Smooth muscle cell (in vitro differentiated cells): ENCODE measurements at regions not wholly inside any gene's neighbourhood (a gene's known extent, or its start where the extent isn't known, plus 50 kb on each side); places are given as distances from the start of the nearest gene placed in this dataset.

Experiments used
- DNase-seq: peaks from one replicate; lab custom pipeline; 2025; ENCODE audit not compliant: unreplicated experiment; lab: John Stamatoyannopoulos, UW
- H2AFZ ChIP-seq: fragments of 200-600 bp; sonication (generic); 2 replicates; pipeline ENCODE4 v1.6.0; 2016; ENCODE audit warnings: antibody characterized with exemption, low read depth, mild to moderate bottlenecking
- H3F3A ChIP-seq: fragments of 200-600 bp; sonication (generic); 2 replicates; pipeline ENCODE4 v1.6.0; 2017; ENCODE audit warnings: antibody characterized with exemption, low read depth
- H3K27ac ChIP-seq: fragments of 200-600 bp; sonication (generic); 2 replicates; pipeline ENCODE4 v1.5.1; 2016; ENCODE audit warnings: low read depth, mild to moderate bottlenecking
- H3K27me3 ChIP-seq: fragments of 200-600 bp; sonication (generic); 2 replicates; pipeline ENCODE4 v1.6.1; 2016; ENCODE audit warnings: low read depth, mild to moderate bottlenecking
- H3K36me3 ChIP-seq: fragments of 200-600 bp; sonication (generic); 2 replicates; pipeline ENCODE4 v1.5.1; 2016; ENCODE audit warnings: low read depth
- H3K4me1 ChIP-seq: fragments of 200-600 bp; sonication (generic); 2 replicates; pipeline ENCODE4 v1.5.1; 2016; ENCODE audit warnings: low read depth
- H3K4me2 ChIP-seq: fragments of 200-600 bp; sonication (generic); 2 replicates; pipeline ENCODE4 v1.6.0; 2016; ENCODE audit warnings: mild to moderate bottlenecking
- H3K4me3 ChIP-seq: fragments of 200-600 bp; sonication (generic); 2 replicates; pipeline ENCODE4 v1.5.1; 2016; ENCODE audit warnings: mild to moderate bottlenecking
- H3K79me2 ChIP-seq: fragments of 200-600 bp; sonication (generic); 2 replicates; pipeline ENCODE4 v1.6.0; 2016; ENCODE audit warnings: low read depth, mild to moderate bottlenecking
- H3K9ac ChIP-seq: fragments of 200-600 bp; sonication (generic); 2 replicates; pipeline ENCODE4 v1.6.0; 2016; ENCODE audit warnings: low read depth
- H3K9me3 ChIP-seq: fragments of 200-600 bp; sonication (generic); replicated peaks from 2 replicates; pipeline ENCODE4 v1.5.1; 2016; ENCODE audit warnings: low read depth
- H4K20me1 ChIP-seq: fragments of 200-600 bp; sonication (generic); 2 replicates; pipeline ENCODE4 v1.6.0; 2016; ENCODE audit warnings: low read depth
- CTCF ChIP-seq: fragments of 200-600 bp; sonication (generic); IDR thresholded peaks from 2 replicates; pipeline ENCODE4 v1.5.1; 2017; ENCODE audit warnings: borderline replicate concordance, mild to moderate bottlenecking, antibody characterized with exemption; ENCODE audit not compliant: insufficient read depth, poor library complexity, severe bottlenecking
- WGBS: methylation state at CpG from one replicate; pipeline ENCODE4 v1.1.7; 2016; ENCODE audit warnings: low lambda C conversion rate; 5-methylcytosine and 5-hydroxymethylcytosine counted together

GRCh38 chrX:44451056-44451455 is 91.6 kb downstream of the FUNDC1 start:
- no peak overlapping the region for H3K4me3 ChIP-seq
- H3K4me2 ChIP-seq: no peak overlapping the region
- no peaks in the 10 kb centered on the region for H3F3A ChIP-seq
- 80% methylated on average over 5 of the region's 5 CpGs for WGBS
- no peaks in the 10 kb centered on the region for H3K36me3 ChIP-seq
- no peak for TF ChIP-seq CTCF
- no peaks in the 10 kb centered on the region for H3K79me2 ChIP-seq
- no peak overlapping the region for H2AFZ ChIP-seq
- H3K4me1 ChIP-seq: no peaks in the 10 kb centered on the region
- H3K27ac ChIP-seq: no peak overlapping the region
- no peaks in the 10 kb centered on the region for H3K27me3 ChIP-seq
- no peak overlapping the region for H3K9ac ChIP-seq
- H3K9me3 ChIP-seq: peaks cover 7% of the 10 kb centered on the region
- H4K20me1 ChIP-seq: no peaks in the 10 kb centered on the region
- no peak for DNase-seq

GRCh38 chrX:44447214-44447613 is 95.4 kb downstream of the FUNDC1 start:
- no peaks in the 10 kb centered on the region for H3F3A ChIP-seq
- no peak overlapping the region for H2AFZ ChIP-seq
- H3K9ac ChIP-seq: no peak overlapping the region
- no peak for DNase-seq
- 63% methylated on average over 2 of the region's 2 CpGs for WGBS
- H3K4me2 ChIP-seq: no peak overlapping the region
- H3K4me1 ChIP-seq: no peaks in the 10 kb centered on the region
- no peak for TF ChIP-seq CTCF
- no peaks in the 10 kb centered on the region for H4K20me1 ChIP-seq
- H3K27me3 ChIP-seq: no peaks in the 10 kb centered on the region
- no peak overlapping the region for H3K4me3 ChIP-seq
- H3K79me2 ChIP-seq: no peaks in the 10 kb centered on the region
- no peak overlapping the region for H3K27ac ChIP-seq
- H3K9me3 ChIP-seq: peaks cover 7% of the 10 kb centered on the region
- no peaks in the 10 kb centered on the region for H3K36me3 ChIP-seq

GRCh38 chrX:44440006-44440405 is 96.5 kb upstream of the EFHC2 start:
- Histone ChIP-seq H3K4me2 (no peak overlapping the region), H3K4me3 (no peak overlapping the region), H3K4me1 (no peaks in the 10 kb centered on the region), H3F3A (no peaks in the 10 kb centered on the region), H3K9me3 (no peaks in the 10 kb centered on the region), H2AFZ (no peak overlapping the region), H3K9ac (no peak overlapping the region), H4K20me1 (no peaks in the 10 kb centered on the region), H3K27me3 (no peaks in the 10 kb centered on the region), H3K79me2 (no peaks in the 10 kb centered on the region), H3K27ac (no peak overlapping the region), H3K36me3 (no peaks in the 10 kb centered on the region)
- whole genome bisulfite sequencing: 60% methylated on average over 2 of the region's 2 CpGs
- no peak for DNase-seq
- no peak for TF ChIP-seq CTCF

- Histone ChIP-seq H3K9me3 (no peaks in the 10 kb centered on the region), H3K4me1 (no peaks in the 10 kb centered on the region), H3K27me3 (no peaks in the 10 kb centered on the region), H3K79me2 (no peaks in the 10 kb centered on the region), H3K36me3 (no peaks in the 10 kb centered on the region), H3K27ac (no peak overlapping the region), H2AFZ (no peak overlapping the region), H4K20me1 (no peaks in the 10 kb centered on the region), H3K4me2 (no peak overlapping the region), H3F3A (no peaks in the 10 kb centered on the region), H3K9ac (no peak overlapping the region), H3K4me3 (no peak overlapping the region)
- 47% methylated on average over 2 of the region's 2 CpGs for WGBS
- TF ChIP-seq CTCF: no peak
- DNase-seq: no peak
Observed at GRCh38 chrX:44439242-44439794, 95.8 kb upstream of the EFHC2 start.
